ENCODE measurements at regions not wholly inside any gene's neighbourhood (a gene's known extent, or its start where the extent isn't known, plus 50 kb on each side); places are given as distances from the start of the nearest gene placed in this dataset.
"Not testable (repeated sequence)": the region's sequence is repeated elsewhere in the genome, so short reads cannot be mapped to it uniquely, and the experiment has no call there.

GRCh38 chr2:56576001-56576400 is 392.2 kb downstream of the CCDC85A start:
- DNase-seq (ENCODE audit: insufficient read length) (no peak), FAIRE-seq (no peak)
- TF ChIP-seq TAF1 (IDR thresholded peaks at IDR 0.05; ENCODE audit: borderline replicate concordance, low read depth, low read length) (no peak), POLR2AphosphoS5 (IDR thresholded peaks at IDR 0.05; ENCODE audit: low read depth, low read length) (no peak), POLR2A (IDR thresholded peaks at IDR 0.05; ENCODE audit: low read depth, low read length) (no peak)

DNA sequence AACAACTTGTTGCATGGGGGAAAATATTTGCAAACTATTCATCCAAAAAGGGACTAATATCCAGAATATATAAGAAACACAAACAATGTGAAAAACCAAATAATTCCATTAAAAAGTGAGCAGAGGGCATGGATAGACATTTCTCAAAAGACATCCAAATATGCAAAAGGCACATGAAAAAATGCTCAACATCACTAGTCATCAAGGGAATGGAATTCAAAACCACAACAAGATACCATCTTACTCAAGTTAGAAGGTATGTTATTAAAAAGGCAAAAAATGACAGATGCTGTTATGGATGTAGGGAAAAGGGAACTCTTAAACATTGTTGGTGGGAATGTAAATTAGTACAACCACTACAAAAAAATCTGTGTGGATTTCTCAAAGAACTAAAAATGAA is 396.5 kb downstream of the CCDC85A start:
- FAIRE-seq (no peak), DNase-seq (ENCODE audit: insufficient read length) (no peak)
- TF ChIP-seq TAF1 (IDR thresholded peaks at IDR 0.05; ENCODE audit: borderline replicate concordance, low read depth, low read length) (no peak), POLR2A (IDR thresholded peaks at IDR 0.05; ENCODE audit: low read depth, low read length) (no peak), POLR2AphosphoS5 (IDR thresholded peaks at IDR 0.05; ENCODE audit: low read depth, low read length) (no peak)

DNA sequence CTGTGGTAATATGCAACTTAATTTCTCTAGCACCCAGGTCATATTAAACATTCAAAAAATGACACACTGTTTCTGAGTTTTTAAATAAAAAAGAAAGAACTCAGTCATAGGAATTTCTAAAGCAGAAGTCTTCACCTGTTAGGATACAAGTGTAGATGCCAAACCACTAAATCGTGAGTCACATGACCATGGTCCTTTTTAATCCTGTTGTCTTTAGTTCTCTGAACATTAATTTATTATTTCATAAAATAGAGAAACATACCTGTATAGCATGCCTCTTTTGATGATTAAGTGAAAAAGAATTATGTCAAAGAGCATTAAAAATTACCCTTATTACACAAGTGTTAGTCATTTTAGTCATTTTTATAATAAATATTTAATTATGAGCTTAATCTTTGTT is 398.8 kb downstream of the CCDC85A start:
- DNase-seq (ENCODE audit: insufficient read length) (no peak), FAIRE-seq (no peak)
- no peak for TF ChIP-seq POLR2AphosphoS5 (IDR thresholded peaks at IDR 0.05; ENCODE audit: low read depth, low read length)

GRCh38 chr2:56583796-56584315 is 400.1 kb downstream of the CCDC85A start:
- no peak for FAIRE-seq
- DNase-seq (ENCODE audit: insufficient read length) = no peak
- TF ChIP-seq TAF1 (IDR thresholded peaks at IDR 0.05; ENCODE audit: borderline replicate concordance, low read depth, low read length) (no peak), POLR2AphosphoS5 (IDR thresholded peaks at IDR 0.05; ENCODE audit: low read depth, low read length) (no peak), POLR2A (IDR thresholded peaks at IDR 0.05; ENCODE audit: low read depth, low read length) (no peak)

DNA sequence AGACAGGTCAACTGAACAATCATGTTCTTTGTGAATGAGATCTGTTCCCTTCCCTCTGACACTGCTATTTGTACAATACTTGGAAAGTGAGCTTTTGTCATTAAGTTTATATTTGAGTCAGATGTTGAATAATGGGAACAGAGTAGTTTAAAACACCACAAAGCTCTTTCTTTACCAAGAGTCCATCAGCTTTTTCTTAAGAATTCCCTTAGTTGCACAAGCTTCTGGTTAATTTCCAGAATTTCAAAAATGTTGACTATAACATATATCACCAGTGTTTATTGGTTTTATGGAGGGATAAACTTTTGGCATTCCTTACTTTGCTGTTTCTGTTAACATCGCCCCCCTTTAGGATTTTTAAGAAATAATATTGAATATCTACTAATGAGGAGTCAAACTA is 403.7 kb downstream of the CCDC85A start:
- FAIRE-seq = no peak
- DNase-seq (ENCODE audit: insufficient read length) = no peak
- no peak for TF ChIP-seq TAF1 (IDR thresholded peaks at IDR 0.05; ENCODE audit: borderline replicate concordance, low read depth, low read length)

- FAIRE-seq (no peak), DNase-seq (ENCODE audit: insufficient read length) (no peak)
- TF ChIP-seq POLR2AphosphoS5 (IDR thresholded peaks at IDR 0.05; ENCODE audit: low read depth, low read length) (no peak), TAF1 (IDR thresholded peaks at IDR 0.05; ENCODE audit: borderline replicate concordance, low read depth, low read length) (no peak), POLR2A (IDR thresholded peaks at IDR 0.05; ENCODE audit: low read depth, low read length) (no peak)
These were observed 405.4 kb downstream of the CCDC85A start for GRCh38 chr2:56589194-56589593.

GRCh38 chr2:56589835-56590234 is 406.0 kb downstream of the CCDC85A start:
- DNase-seq (ENCODE audit: insufficient read length) (no peak), FAIRE-seq (no peak)
- no peak for TF ChIP-seq TAF1 (IDR thresholded peaks at IDR 0.05; ENCODE audit: borderline replicate concordance, low read depth, low read length)
- no peak for TF ChIP-seq POLR2A (IDR thresholded peaks at IDR 0.05; ENCODE audit: low read depth, low read length)
- TF ChIP-seq POLR2AphosphoS5 (IDR thresholded peaks at IDR 0.05; ENCODE audit: low read depth, low read length) = no peak

DNA sequence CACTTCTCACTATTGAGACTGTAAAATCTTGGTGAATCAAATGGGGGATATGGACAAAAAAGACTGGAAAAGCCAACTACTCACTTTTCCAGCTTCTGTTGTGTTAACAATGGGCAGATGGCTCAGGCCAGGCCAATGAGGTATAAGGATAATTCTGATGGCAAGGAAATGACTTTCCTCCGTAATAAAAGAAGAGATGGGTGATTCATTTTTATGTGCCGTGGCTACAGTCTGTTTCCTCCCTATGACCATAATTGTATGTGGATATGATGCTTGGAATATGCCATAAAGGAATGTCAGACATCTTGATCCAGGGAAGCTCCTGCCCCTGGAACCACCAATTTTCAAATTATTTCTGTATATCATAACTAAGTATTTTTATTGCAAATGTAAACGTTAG is 406.8 kb downstream of the CCDC85A start:
- FAIRE-seq (no peak), DNase-seq (ENCODE audit: insufficient read length) (no peak)
- TF ChIP-seq POLR2A (IDR thresholded peaks at IDR 0.05; ENCODE audit: low read depth, low read length) (no peak), POLR2AphosphoS5 (IDR thresholded peaks at IDR 0.05; ENCODE audit: low read depth, low read length) (no peak), TAF1 (IDR thresholded peaks at IDR 0.05; ENCODE audit: borderline replicate concordance, low read depth, low read length) (no peak)

DNA sequence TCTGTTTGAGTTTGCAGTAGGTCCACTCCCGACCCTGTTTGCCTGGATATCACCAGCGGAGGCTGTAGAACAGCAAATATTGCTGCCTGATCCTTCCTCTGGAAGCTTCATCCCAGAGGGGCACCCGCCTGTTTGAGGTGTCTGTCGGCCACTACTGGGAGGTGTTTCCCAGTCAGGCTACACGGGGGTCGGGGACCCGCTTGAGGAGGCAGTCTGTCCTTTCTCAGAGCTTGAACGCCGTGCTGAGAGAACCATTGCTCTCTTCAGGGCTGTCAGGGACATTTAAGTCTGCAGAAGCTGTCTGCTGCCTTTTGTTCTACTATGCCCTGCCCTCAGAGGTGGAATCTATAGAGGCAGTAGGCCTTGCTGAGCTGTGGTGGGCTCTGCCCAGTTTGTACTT is 422.3 kb downstream of the CCDC85A start:
- not testable (repeated sequence) for DNase-seq (ENCODE audit: insufficient read length); FAIRE-seq

- no peak for FAIRE-seq
- TF ChIP-seq POLR2A (IDR thresholded peaks at IDR 0.05; ENCODE audit: low read depth, low read length) = no peak
- TF ChIP-seq POLR2AphosphoS5 (IDR thresholded peaks at IDR 0.05; ENCODE audit: low read depth, low read length) = no peak
- no peak for TF ChIP-seq TAF1 (IDR thresholded peaks at IDR 0.05; ENCODE audit: borderline replicate concordance, low read depth, low read length)
- DNase-seq (ENCODE audit: insufficient read length) = no peak
These were observed 429.5 kb downstream of the CCDC85A start for GRCh38 chr2:56613254-56613653.

GRCh38 chr2:56613920-56614319 is 430.1 kb downstream of the CCDC85A start:
- FAIRE-seq = no peak
- DNase-seq (ENCODE audit: insufficient read length) = no peak
- TF ChIP-seq POLR2A (IDR thresholded peaks at IDR 0.05; ENCODE audit: low read depth, low read length) (no peak), POLR2AphosphoS5 (IDR thresholded peaks at IDR 0.05; ENCODE audit: low read depth, low read length) (no peak), TAF1 (IDR thresholded peaks at IDR 0.05; ENCODE audit: borderline replicate concordance, low read depth, low read length) (no peak)

- FAIRE-seq (peak; percentile 65), DNase-seq (ENCODE audit: insufficient read length) (no peak)
- no peak for TF ChIP-seq TAF1 (IDR thresholded peaks at IDR 0.05; ENCODE audit: borderline replicate concordance, low read depth, low read length)
- TF ChIP-seq POLR2AphosphoS5 (IDR thresholded peaks at IDR 0.05; ENCODE audit: low read depth, low read length) = no peak
- TF ChIP-seq POLR2A (IDR thresholded peaks at IDR 0.05; ENCODE audit: low read depth, low read length) = no peak
These were observed 432.0 kb downstream of the CCDC85A start for GRCh38 chr2:56615760-56616159.

DNA sequence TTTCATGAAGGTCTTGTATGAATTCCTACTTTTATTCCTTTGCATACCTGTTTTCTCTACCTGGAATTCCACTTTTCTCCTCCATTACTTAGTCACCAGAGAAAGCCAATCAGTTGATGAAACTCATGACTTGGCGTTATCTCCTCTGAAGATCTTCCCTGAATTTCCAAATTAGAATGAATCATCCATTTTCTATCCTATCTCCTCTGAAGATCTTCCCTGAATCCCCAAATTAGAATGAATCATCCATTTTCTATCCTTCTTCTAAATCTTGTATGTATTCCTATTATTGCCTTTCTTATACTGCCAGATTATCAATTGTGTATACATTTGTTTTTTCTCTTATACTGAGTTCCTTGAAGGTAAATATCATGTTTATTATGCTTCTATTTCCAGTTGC is 440.4 kb downstream of the CCDC85A start:
- TF ChIP-seq TAF1 (IDR thresholded peaks at IDR 0.05; ENCODE audit: borderline replicate concordance, low read depth, low read length) (no peak), POLR2A (IDR thresholded peaks at IDR 0.05; ENCODE audit: low read depth, low read length) (no peak), POLR2AphosphoS5 (IDR thresholded peaks at IDR 0.05; ENCODE audit: low read depth, low read length) (no peak)
- DNase-seq (ENCODE audit: insufficient read length) = no peak
- FAIRE-seq = no peak

All from GM12892 (cell line).